Heart left ventricle (tissue), 16 donors: ENCODE measurements at regions not wholly inside any gene's neighbourhood (a gene's known extent, or its start where the extent isn't known, plus 50 kb on each side); places are given as distances from the start of the nearest gene placed in this dataset.

Experiments
- ATAC-seq, 4 donors: fragments of 200-7000 bp; cut with Tn5 transposase; one replicate each; pipeline ENCODE4 v1.9.1; 2020 to 2022; ENCODE audit warnings: moderate library complexity in 4 of 4, mild to moderate bottlenecking in 3 of 4, moderate number of reproducible peaks in 1 of 4
- DNase-seq, 5 donors: peaks; one replicate each; pipeline ENCODE4 v3.0.0-alpha.2; 2020
- H3K27ac ChIP-seq, 12 donors: fragments of 200-600 bp; sonication (generic) in 4 of 12; one replicate each; pipeline versions ENCODE4 v1.5.0 to v1.8.0; 2016 to 2022; ENCODE audit warnings: mild to moderate bottlenecking in 2 of 12
- H3K27me3 ChIP-seq, 9 donors: fragments of 200-600 bp; sonication (generic) in 2 of 9; one replicate each; pipeline versions ENCODE4 v1.5.1 to v1.8.0; 2016 to 2022; ENCODE audit warnings: mild to moderate bottlenecking in 3 of 9
- H3K36me3 ChIP-seq, 9 donors: fragments of 200-600 bp; sonication (generic) in 2 of 9; one replicate each; pipeline versions ENCODE4 v1.5.0 to v1.8.0; 2018 to 2022; ENCODE audit warnings: mild to moderate bottlenecking in 2 of 9
- H3K4me1 ChIP-seq, 12 donors: fragments of 200-600 bp; sonication (generic) in 4 of 12; one replicate each; pipeline versions ENCODE4 v1.5.0 to v1.8.0; 2016 to 2022; ENCODE audit warnings: mild to moderate bottlenecking in 3 of 12
- H3K4me3 ChIP-seq, 12 donors: fragments of 200-600 bp; sonication (generic) in 4 of 12; one replicate each; pipeline versions ENCODE4 v1.5.0 to v1.8.0; 2017 to 2022; ENCODE audit warnings: mild to moderate bottlenecking in 9 of 12, moderate library complexity in 4 of 12
- H3K9me3 ChIP-seq, 12 donors: fragments of 200-600 bp; sonication (generic) in 4 of 12; one replicate each; pipeline versions ENCODE4 v1.5.0 to v1.8.0; 2016 to 2022; ENCODE audit warnings: mild to moderate bottlenecking in 1 of 12
- CTCF ChIP-seq, 12 donors: fragments of 200-600 bp; sonication (generic) in 4 of 12; IDR thresholded peaks; one replicate each; pipeline versions ENCODE4 v1.5.0 to v1.8.0; 2018 to 2022; ENCODE audit warnings: antibody characterized with exemption in 12 of 12, mild to moderate bottlenecking in 5 of 12
- POLR2A ChIP-seq, 2 donors: fragments of 450-650 bp; IDR thresholded peaks; one replicate each; pipeline ENCODE4 v1.6.1; 2017; ENCODE audit warnings: antibody characterized with exemption in 2 of 2, mild to moderate bottlenecking in 2 of 2, moderate library complexity in 2 of 2
- WGBS, 4 donors: extraction: QIAGEN DNeasy Blood & Tissue Kit in 2 of 4; methylation state at CpG; one replicate each; pipeline versions ENCODE4 v1.1.5 to v1.1.7; 2013 to 2018; 5-methylcytosine and 5-hydroxymethylcytosine counted together
- intact Hi-C, 10 donors: fragments of 100-400 bp; cut with DNase I; formaldehyde crosslinking; loops; one replicate each; pipeline versions ENCODE4 v1.11.1 to v1.14.2; 2022
- donor health status: ischemic (EF 13 %, LVEDD 7.1; RV severe dilation, severe dysfunction).
- donor health status: healthy with polysubstance abuse.
- donor health status: DM: no; HTN: yes; CAD: no.
- donor health status: DM: no; HTN: no; CAD: no.
- donor health status: ischemic (EF 25% LVEDD 6.9; RV normal size, moderate dysfunction).
- donor health status: ischemic (EF 25% LVEDD 5.7; RV mildly dilated, moderate dysfunction).
- donor health status: healthy.
- donor health status: DM: yes; HTN: yes; CAD: no.
- donor health status: ischemic (EF 35%, LVEDD 5.7; RV mildly dilated, moderate dysfunction).
- donor health status: nonischemic (EF 11% LVEDD 7.7; RV severe dilation, severe dysfunction).
- donor health status: DM: yes; HTN: yes; CAD: no.
- donor health status: PGD.
- donor health status: ischemic (EF 29% LVEDD 5.4; RV normal size, mild dysfunction).
- donor health status: nonischemic (EF 23%, LVEDD 6.1; RV moderate dilation, normal function).

GRCh38 chr6:164154588-164154987 lies 740.1 kb downstream of the QKI start:
- TF ChIP-seq POLR2A (IDR thresholded peaks at IDR 0.05) (no peak), CTCF (IDR thresholded peaks at IDR 0.05) (no peak)
- WGBS, 4 donors: 33 to 40% (median 36%) methylated on average over 1 of the region's 1 CpG
- Histone ChIP-seq H3K9me3 (peaks cover 0 to 2% (median 0%) of the 10 kb centered on the region in 12 donors), H3K4me3 (no peak overlapping the region), H3K4me1 (peaks cover 0 to 15% (median 4%) of the 10 kb centered on the region in 12 donors), H3K27ac (peak overlapping the region in 4 of 12 donors; percentile 18 to 44 (median 30)), H3K36me3 (no peaks in the 10 kb centered on the region), H3K27me3 (no peaks in the 10 kb centered on the region)
- intact Hi-C loops: no loop called here
- DNase-seq: no peak
- peak in 2 of 4 donors; percentile 68 to 70 for ATAC-seq

- Histone ChIP-seq H3K36me3 (no peaks in the 10 kb centered on the region), H3K27ac (peak overlapping the region in 1 of 12 donors; percentile 67), H3K9me3 (peaks cover 0 to 2% (median 0%) of the 10 kb centered on the region in 12 donors), H3K27me3 (no peaks in the 10 kb centered on the region), H3K4me1 (peaks cover 0 to 22% (median 8%) of the 10 kb centered on the region in 12 donors), H3K4me3 (no peak overlapping the region)
- ATAC-seq (no peak), DNase-seq (no peak)
- TF ChIP-seq CTCF (IDR thresholded peaks at IDR 0.05) (no peak), POLR2A (IDR thresholded peaks at IDR 0.05) (no peak)
- intact Hi-C loops: no loop called here
- WGBS, 4 donors: 82 to 90% (median 86%) methylated on average over 3 of the region's 3 CpGs
These were observed 738.1 kb downstream of the QKI start for GRCh38 chr6:164152611-164153010.

- H3K9me3 ChIP-seq: peaks cover 0 to 2% (median 0%) of the 10 kb centered on the region in 12 donors
- no peaks in the 10 kb centered on the region for H3K36me3 ChIP-seq
- TF ChIP-seq CTCF (IDR thresholded peaks at IDR 0.05) (no peak), POLR2A (IDR thresholded peaks at IDR 0.05) (no peak)
- peak overlapping the region in 11 of 12 donors; percentile 0 to 78 (median 57) for H3K27ac ChIP-seq
- H3K4me3 ChIP-seq: peak overlapping the region in 1 of 12 donors; percentile 6
- peak in 4 of 5 donors; percentile 54 to 71 (median 66) for DNase-seq
- intact Hi-C loops: no loop called here
- peak; percentile 47 to 73 (median 68) for ATAC-seq
- H3K4me1 ChIP-seq: peaks cover 0 to 22% (median 8%) of the 10 kb centered on the region in 12 donors
- WGBS, 4 donors: 48 to 60% (median 50%) methylated on average over 19 of the region's 19 CpGs
- no peaks in the 10 kb centered on the region for H3K27me3 ChIP-seq
These were observed 736.9 kb downstream of the QKI start for GRCh38 chr6:164151161-164152120.

GRCh38 chr6:164150232-164150631 lies 735.7 kb downstream of the QKI start:
- peaks cover 0 to 1% (median 0%) of the 10 kb centered on the region in 12 donors for H3K9me3 ChIP-seq
- peaks cover 0 to 22% (median 8%) of the 10 kb centered on the region in 12 donors for H3K4me1 ChIP-seq
- TF ChIP-seq CTCF (IDR thresholded peaks at IDR 0.05): no peak
- TF ChIP-seq POLR2A (IDR thresholded peaks at IDR 0.05): no peak
- no peak for ATAC-seq
- H3K4me3 ChIP-seq: no peak overlapping the region
- H3K36me3 ChIP-seq: no peaks in the 10 kb centered on the region
- intact Hi-C loops: no loop called here
- H3K27me3 ChIP-seq: no peaks in the 10 kb centered on the region
- WGBS, 4 donors: 92 to 95% (median 94%) methylated on average over 8 of the region's 8 CpGs
- no peak for DNase-seq
- H3K27ac ChIP-seq: peak overlapping the region in 3 of 12 donors; percentile 31 to 70 (median 70)
